Osteoblast (primary cell): ENCODE measurements at regions not wholly inside any gene's neighbourhood (a gene's known extent, or its start where the extent isn't known, plus 50 kb on each side); places are given as distances from the start of the nearest gene placed in this dataset.

Experiments
- DNase-seq: peaks from one replicate; pipeline ENCODE4 v3.0.0; 2011; ENCODE audit warnings: low spot score, mixed read lengths; ENCODE audit not compliant: insufficient read length; ENCODE audit errors: missing footprints
- H2AFZ ChIP-seq: 2 replicates; pipeline ENCODE4 v1.6.0; 2011; ENCODE audit warnings: mild to moderate bottlenecking, low read length
- H3K27ac ChIP-seq: 2 replicates; pipeline ENCODE4 v1.5.1; 2011; ENCODE audit warnings: mild to moderate bottlenecking, low read depth, low read length, moderate library complexity
- H3K27me3 ChIP-seq: 2 replicates; pipeline ENCODE4 v1.6.0; 2012; ENCODE audit warnings: mild to moderate bottlenecking, control low read depth, inconsistent platforms, low read length, moderate library complexity; ENCODE audit not compliant: insufficient read depth
- H3K36me3 ChIP-seq: 2 replicates; pipeline ENCODE4 v1.5.1; 2011; ENCODE audit warnings: mild to moderate bottlenecking, low read length, control low read depth, moderate library complexity; ENCODE audit not compliant: insufficient read depth
- H3K4me1 ChIP-seq: 2 replicates; pipeline ENCODE4 v1.5.1; 2011; ENCODE audit warnings: mild to moderate bottlenecking, low read length, control low read depth, moderate library complexity; ENCODE audit not compliant: insufficient read depth
- H3K4me2 ChIP-seq: 2 replicates; pipeline ENCODE4 v1.6.0; 2011; ENCODE audit warnings: mild to moderate bottlenecking, low read length; ENCODE audit not compliant: insufficient read depth
- H3K4me3 ChIP-seq: fragments of 200-600 bp; sonication (generic); 3 replicates; pipeline ENCODE4 v1.5.1; 2012; ENCODE audit warnings: mild to moderate bottlenecking, low read length, inconsistent platforms; ENCODE audit not compliant: insufficient read depth
- H3K79me2 ChIP-seq: 2 replicates; pipeline ENCODE4 v1.6.0; 2012; ENCODE audit warnings: mild to moderate bottlenecking, low read length, control low read depth, inconsistent platforms; ENCODE audit not compliant: insufficient read depth
- H3K9me3 ChIP-seq: 2 replicates; pipeline ENCODE4 v1.5.1; 2011; ENCODE audit warnings: low read depth, low read length, control low read depth
- H4K20me1 ChIP-seq: 2 replicates; pipeline ENCODE4 v1.6.0; 2012; ENCODE audit warnings: mild to moderate bottlenecking, low read length, control low read depth; ENCODE audit not compliant: insufficient read depth
- CTCF ChIP-seq: IDR thresholded peaks from 2 replicates; pipeline ENCODE4 v1.5.1; 2011; ENCODE audit warnings: mild to moderate bottlenecking, low read depth, low read length, moderate library complexity; ENCODE audit errors: extremely low read depth

- no peaks in the 10 kb centered on the region for H3K79me2 ChIP-seq
- H3K36me3 ChIP-seq: no peaks in the 10 kb centered on the region
- H4K20me1 ChIP-seq: no peaks in the 10 kb centered on the region
- no peak overlapping the region for H3K4me3 ChIP-seq
- no peak overlapping the region for H3K4me2 ChIP-seq
- H2AFZ ChIP-seq: no peak overlapping the region
- H3K4me1 ChIP-seq: no peaks in the 10 kb centered on the region
- H3K27ac ChIP-seq: no peak overlapping the region
- no peak for TF ChIP-seq CTCF
- H3K9me3 ChIP-seq: no peaks in the 10 kb centered on the region
- no peaks in the 10 kb centered on the region for H3K27me3 ChIP-seq
- no peak for DNase-seq
Measured at GRCh38 chr18:25464227-25464626, 112.3 kb upstream of the ZNF521 start.

GRCh38 chr18:25463726-25464125, 111.8 kb upstream of the ZNF521 start:
- TF ChIP-seq CTCF: no peak
- no peaks in the 10 kb centered on the region for H4K20me1 ChIP-seq
- DNase-seq: no peak
- no peak overlapping the region for H3K27ac ChIP-seq
- no peaks in the 10 kb centered on the region for H3K79me2 ChIP-seq
- H3K36me3 ChIP-seq: no peaks in the 10 kb centered on the region
- H3K27me3 ChIP-seq: no peaks in the 10 kb centered on the region
- H3K4me1 ChIP-seq: no peaks in the 10 kb centered on the region
- H3K4me3 ChIP-seq: no peak overlapping the region
- H2AFZ ChIP-seq: no peak overlapping the region
- no peaks in the 10 kb centered on the region for H3K9me3 ChIP-seq
- H3K4me2 ChIP-seq: no peak overlapping the region

- Histone ChIP-seq H3K9me3 (no peaks in the 10 kb centered on the region), H3K27me3 (no peaks in the 10 kb centered on the region), H3K36me3 (no peaks in the 10 kb centered on the region), H3K27ac (no peak overlapping the region), H4K20me1 (no peaks in the 10 kb centered on the region), H2AFZ (no peak overlapping the region), H3K79me2 (no peaks in the 10 kb centered on the region), H3K4me1 (no peaks in the 10 kb centered on the region), H3K4me3 (no peak overlapping the region), H3K4me2 (no peak overlapping the region)
- no peak for TF ChIP-seq CTCF
- no peak for DNase-seq
Measured at GRCh38 chr18:25459814-25460213, 107.8 kb upstream of the ZNF521 start.

- Histone ChIP-seq H3K4me3 (no peak overlapping the region), H3K9me3 (no peaks in the 10 kb centered on the region), H3K4me2 (no peak overlapping the region), H2AFZ (no peak overlapping the region), H3K79me2 (no peaks in the 10 kb centered on the region), H3K36me3 (no peaks in the 10 kb centered on the region), H4K20me1 (no peaks in the 10 kb centered on the region), H3K4me1 (no peaks in the 10 kb centered on the region), H3K27ac (no peak overlapping the region), H3K27me3 (no peaks in the 10 kb centered on the region)
- TF ChIP-seq CTCF: no peak
- no peak for DNase-seq
Measured at GRCh38 chr18:25457601-25458000, 105.6 kb upstream of the ZNF521 start.
